ENCODE measurements at regions not wholly inside any gene's neighbourhood (a gene's known extent, or its start where the extent isn't known, plus 50 kb on each side); places are given as distances from the start of the nearest gene placed in this dataset.

GRCh38 chr4:135372131-135372530 lies 1170.5 kb upstream of the PABPC4L start:
- no peak overlapping the region for H3K4me2 ChIP-seq
- no peak for TF ChIP-seq NPAS2 (CRISPR knock-in tag; IDR thresholded peaks at IDR 0.05; ENCODE audit: borderline replicate concordance)
- TF ChIP-seq BHLHE40 (IDR thresholded peaks at IDR 0.05; ENCODE audit: low read depth, low read length), result no peak
- no peak for TF ChIP-seq JUNB (IDR thresholded peaks at IDR 0.05)
- TF ChIP-seq ELK1 (IDR thresholded peaks at IDR 0.05; ENCODE audit: low read depth, low read length), result no peak
- TF ChIP-seq HES2 (IDR thresholded peaks at IDR 0.05), result no peak
- no peak for TF ChIP-seq HOXB5 (CRISPR knock-in tag; IDR thresholded peaks at IDR 0.05)
- no peak for TF ChIP-seq ZC3H11A (IDR thresholded peaks at IDR 0.05)
- TF ChIP-seq MAZ (IDR thresholded peaks at IDR 0.05; ENCODE audit: borderline replicate concordance, low read depth, low read length), result no peak
- TF ChIP-seq RNF2 (IDR thresholded peaks at IDR 0.05; ENCODE audit: borderline replicate concordance, low read depth), result no peak
- no peak for TF ChIP-seq BCL3 (IDR thresholded peaks at IDR 0.05)
- DNase-seq (ENCODE audit: low read depth in 1 of 2, low spot score in 1 of 2) (no peak), FAIRE-seq (no peak), ATAC-seq (no peak)
- no peak overlapping the region for H3K4me3 ChIP-seq
- WGBS (ENCODE audit: missing lambda C conversion rate), result 53% methylated on average over 13 of the region's 13 CpGs
- POLR2A ChIA-PET, result no interaction called here
- CTCF ChIA-PET, result interaction anchor here (0.6 kb wide), 1 partner anchor 71 kb away, joined by 3 read pairs; no protein-coding TSS in a partner anchor
- no peak overlapping the region for H3K27ac ChIP-seq
- H3K9me3 ChIP-seq, result no peaks in the 10 kb centered on the region
- no peaks in the 10 kb centered on the region for H3K4me1 ChIP-seq

GRCh38 chr4:135371137-135371536 lies 1169.5 kb upstream of the PABPC4L start:
- TF ChIP-seq EHF (CRISPR knock-in tag; IDR thresholded peaks at IDR 0.05), result no peak
- TF ChIP-seq NFE2L2 (conservative IDR thresholded peaks at IDR 0.05; ENCODE audit: low read length), result no peak
- no peak for TF ChIP-seq JUN (IDR thresholded peaks at IDR 0.05)
- no peak for TF ChIP-seq HES2 (IDR thresholded peaks at IDR 0.05)
- TF ChIP-seq MAFK (IDR thresholded peaks at IDR 0.05; ENCODE audit: partially characterized antibody), result no peak
- no peak for TF ChIP-seq RNF2 (IDR thresholded peaks at IDR 0.05; ENCODE audit: borderline replicate concordance, low read depth)
- no peak for TF ChIP-seq FOSL2 (IDR thresholded peaks at IDR 0.05)
- no peak for TF ChIP-seq FOSL2 (CRISPR knock-in tag; IDR thresholded peaks at IDR 0.05)
- TF ChIP-seq EHMT2 (IDR thresholded peaks at IDR 0.05; ENCODE audit: low read depth), result no peak
- no peak for TF ChIP-seq FOXS1 (CRISPR knock-in tag; IDR thresholded peaks at IDR 0.05)
- TF ChIP-seq HEYL (CRISPR knock-in tag; IDR thresholded peaks at IDR 0.05), result no peak
- no peak for TF ChIP-seq ZNF302 (CRISPR knock-in tag; IDR thresholded peaks at IDR 0.05)
- FAIRE-seq (no peak), DNase-seq (ENCODE audit: low read depth in 1 of 2, low spot score in 1 of 2) (no peak), ATAC-seq (peak in 1 of 2 experiments; percentile 50; a peak in 1 of 6 replicates)
- no CpG with 5 or more reads among the region's 4 CpGs for WGBS (ENCODE audit: missing lambda C conversion rate)
- Histone ChIP-seq H3K27ac (no peak overlapping the region), H3K4me2 (no peak overlapping the region), H3K4me1 (no peaks in the 10 kb centered on the region), H3K4me3 (no peak overlapping the region), H3K9me3 (no peaks in the 10 kb centered on the region)
- ChIA-PET CTCF (no interaction called here), POLR2A (no interaction called here)

GRCh38 chr4:135368831-135369230 lies 1167.2 kb upstream of the PABPC4L start:
- DNase-seq (ENCODE audit: low read depth in 1 of 2, low spot score in 1 of 2), result no peak
- H3K27ac ChIP-seq, result no peak overlapping the region
- H3K4me3 ChIP-seq, result no peak overlapping the region

More at GRCh38 chr4:135368831-135369230, 1167.2 kb upstream of the PABPC4L start:
- CTCF ChIA-PET, result no interaction called here
- WGBS (ENCODE audit: missing lambda C conversion rate), result 17% methylated on average over 3 of the region's 3 CpGs
- POLR2A ChIA-PET, result no interaction called here
- no peak overlapping the region for H3K4me2 ChIP-seq
- H3K4me1 ChIP-seq, result no peaks in the 10 kb centered on the region
- no peak for FAIRE-seq
- TF ChIP-seq CHD2 (IDR thresholded peaks at IDR 0.05; ENCODE audit: low read length, partially characterized antibody) (no peak), EP300 (IDR thresholded peaks at IDR 0.05) (no peak), USF2 (IDR thresholded peaks at IDR 0.05) (no peak), MAZ (IDR thresholded peaks at IDR 0.05; ENCODE audit: borderline replicate concordance, low read depth, low read length) (no peak), CBX2 (IDR thresholded peaks at IDR 0.05; ENCODE audit: borderline replicate concordance, low read depth) (no peak), TP53 (CRISPR knock-in tag; IDR thresholded peaks at IDR 0.05) (no peak), KDM1A (IDR thresholded peaks at IDR 0.05; ENCODE audit: low read depth) (no peak), HOXB13 (CRISPR knock-in tag; IDR thresholded peaks at IDR 0.05; ENCODE audit: low read depth) (no peak), RCOR1 (IDR thresholded peaks at IDR 0.05; ENCODE audit: low read depth, low read length) (no peak), FOSL2 (IDR thresholded peaks at IDR 0.05) (no peak), FOSL2 (CRISPR knock-in tag; IDR thresholded peaks at IDR 0.05) (no peak), SREBF2 (IDR thresholded peaks at IDR 0.05) (no peak)
- ATAC-seq, result no peak
- H3K9me3 ChIP-seq, result no peaks in the 10 kb centered on the region

Measured in A549 (cell line).